Right ventricle myocardium inferior (tissue), 1 donor: ENCODE measurements at regions not wholly inside any gene's neighbourhood (a gene's known extent, or its start where the extent isn't known, plus 50 kb on each side); places are given as distances from the start of the nearest gene placed in this dataset.
"Not testable (repeated sequence)": the region's sequence is repeated elsewhere in the genome, so short reads cannot be mapped to it uniquely, and the experiment has no call there.

Source experiments
- ATAC-seq: fragments of 200-7000 bp; cut with Tn5 transposase; one replicate; pipeline ENCODE4 v1.9.1; 2020; ENCODE audit warnings: mild to moderate bottlenecking, moderate library complexity
- DNase-seq: peaks from one replicate; pipeline ENCODE4 v3.0.0; 2021; ENCODE audit errors: missing footprints
- intact Hi-C: fragments of 100-400 bp; cut with DNase I; formaldehyde crosslinking; loops from one replicate; pipeline ENCODE4 v1.11.0; 2022
- donor health status: DM: no; HTN: yes; CAD: no; lungs with severe emphysema.

GRCh38 chr11:42816471-42816870, 495.3 kb upstream of the API5 start:
- ATAC-seq = no peak
- intact Hi-C loops = no loop called here
- DNase-seq = no peak

DNA sequence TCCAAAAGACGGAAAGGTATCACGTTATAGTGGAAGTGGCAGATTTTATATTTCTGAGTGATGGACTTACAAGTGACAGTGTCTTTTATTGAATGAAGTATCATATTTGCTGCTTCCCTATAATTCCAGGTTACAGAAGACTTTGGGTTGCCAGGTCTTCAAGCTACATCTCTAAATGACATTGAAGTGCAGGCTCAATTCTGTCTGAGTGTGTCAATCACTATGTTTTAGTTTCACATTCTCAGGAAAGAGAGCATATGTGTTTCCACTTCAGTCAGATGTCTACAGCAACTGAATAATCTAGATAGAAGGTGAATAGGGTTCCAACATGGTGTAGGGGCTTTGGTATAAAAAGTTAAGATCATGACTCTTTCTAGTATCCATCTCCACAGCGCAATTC, 492.7 kb upstream of the API5 start:
- no peak for DNase-seq
- intact Hi-C loops = no loop called here
- no peak for ATAC-seq

GRCh38 chr11:42822188-42822587, 489.6 kb upstream of the API5 start:
- ATAC-seq, DNase-seq, intact Hi-C loops: not testable (repeated sequence)

DNA sequence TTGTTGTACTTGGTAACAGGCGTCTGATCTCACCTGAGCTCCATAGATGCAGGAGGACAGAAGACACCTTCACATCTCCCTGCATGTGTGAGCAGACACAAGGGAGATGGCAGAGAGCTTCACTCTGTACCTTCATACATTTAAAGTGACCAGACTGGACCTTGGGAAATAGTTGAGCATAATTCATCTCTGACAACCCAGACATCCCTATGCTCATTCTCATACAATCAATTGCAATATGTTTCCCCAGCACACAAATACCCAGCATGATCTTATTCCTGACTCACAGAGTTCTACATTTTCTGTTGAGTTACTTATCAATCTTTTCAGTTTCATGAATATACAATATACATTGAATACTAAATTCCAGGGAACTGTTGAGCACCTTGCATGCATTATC, 488.2 kb upstream of the API5 start:
- no peak for DNase-seq
- ATAC-seq = no peak
- intact Hi-C loops = no loop called here

- intact Hi-C loops = no loop called here
- DNase-seq (no peak), ATAC-seq (no peak)
These were observed 487.7 kb upstream of the API5 start for GRCh38 chr11:42824067-42824466.

- intact Hi-C loops = no loop called here
- DNase-seq (no peak), ATAC-seq (no peak)
These were observed 486.2 kb upstream of the API5 start for GRCh38 chr11:42825598-42825997.

- DNase-seq (no peak), ATAC-seq (no peak)
- intact Hi-C loops = no loop called here
These were observed 484.0 kb upstream of the API5 start for GRCh38 chr11:42827845-42828244.

- DNase-seq (no peak), ATAC-seq (no peak)
- intact Hi-C loops = no loop called here
These were observed 473.8 kb upstream of the API5 start for GRCh38 chr11:42837994-42838393.

GRCh38 chr11:42840176-42840829, 471.5 kb upstream of the API5 start:
- DNase-seq (no peak), ATAC-seq (no peak)
- intact Hi-C loops = no loop called here

DNA sequence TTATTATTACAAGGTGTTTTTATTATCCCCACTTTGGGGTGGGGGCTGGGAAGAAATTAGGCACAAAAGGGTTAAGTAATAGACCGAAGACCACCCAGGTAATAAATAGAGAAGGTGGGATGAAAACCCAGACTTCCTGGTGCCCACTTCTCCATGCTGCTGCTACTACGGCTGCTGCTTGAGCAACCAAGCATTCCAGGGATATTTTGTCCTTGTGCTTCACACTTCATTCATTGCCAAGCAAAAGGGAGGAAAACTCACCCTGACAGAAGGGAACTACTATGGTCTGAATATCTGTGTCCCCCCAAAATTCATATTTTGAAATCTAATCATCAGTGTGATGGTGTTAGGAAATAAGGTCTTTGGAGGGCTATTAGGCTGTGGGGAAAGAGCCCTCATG, 470.9 kb upstream of the API5 start:
- intact Hi-C loops = no loop called here
- ATAC-seq = no peak
- no peak for DNase-seq

DNA sequence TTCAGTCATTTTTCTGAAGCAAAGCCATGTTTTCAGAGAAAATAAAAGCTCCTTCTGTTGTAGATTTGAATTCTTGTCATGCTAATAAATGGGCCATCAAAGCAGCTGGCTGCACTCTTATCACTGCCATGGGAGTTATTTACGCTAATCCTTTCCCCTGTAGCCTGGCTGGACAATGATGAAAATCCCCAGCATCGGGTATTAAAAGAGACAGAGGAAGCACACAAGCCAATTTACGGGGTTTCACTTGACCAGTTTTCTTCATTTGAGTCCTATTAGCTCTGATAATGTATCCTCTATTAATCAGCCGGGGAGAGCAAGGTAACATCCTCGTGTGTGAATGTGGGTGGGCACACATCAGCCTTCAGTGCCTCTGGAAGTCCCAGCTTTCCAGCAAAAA, 470.2 kb upstream of the API5 start:
- intact Hi-C loops = no loop called here
- DNase-seq (no peak), ATAC-seq (no peak)

DNA sequence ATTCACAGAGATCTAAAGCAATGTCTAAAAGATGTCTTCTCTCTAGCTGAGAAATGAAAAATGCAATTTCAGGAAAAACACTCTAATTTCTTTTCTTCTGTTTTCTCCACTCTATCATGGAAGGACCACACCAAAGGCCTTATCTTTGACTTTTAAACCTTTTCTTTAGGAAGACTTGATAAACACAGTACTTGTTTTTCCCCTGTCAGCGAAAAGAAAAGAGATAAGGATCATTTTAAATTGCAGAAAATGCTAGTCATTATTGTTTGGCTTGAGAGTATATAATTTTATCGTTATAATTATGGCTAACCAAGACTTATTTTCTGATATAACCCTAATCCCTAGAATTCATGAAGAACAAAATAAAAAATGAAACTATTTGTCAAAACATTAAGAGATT, 462.4 kb upstream of the API5 start:
- intact Hi-C loops = no loop called here
- DNase-seq = no peak
- ATAC-seq = no peak

- DNase-seq (no peak), ATAC-seq (no peak)
- intact Hi-C loops = no loop called here
These were observed 454.5 kb upstream of the API5 start for GRCh38 chr11:42857344-42857743.

DNA sequence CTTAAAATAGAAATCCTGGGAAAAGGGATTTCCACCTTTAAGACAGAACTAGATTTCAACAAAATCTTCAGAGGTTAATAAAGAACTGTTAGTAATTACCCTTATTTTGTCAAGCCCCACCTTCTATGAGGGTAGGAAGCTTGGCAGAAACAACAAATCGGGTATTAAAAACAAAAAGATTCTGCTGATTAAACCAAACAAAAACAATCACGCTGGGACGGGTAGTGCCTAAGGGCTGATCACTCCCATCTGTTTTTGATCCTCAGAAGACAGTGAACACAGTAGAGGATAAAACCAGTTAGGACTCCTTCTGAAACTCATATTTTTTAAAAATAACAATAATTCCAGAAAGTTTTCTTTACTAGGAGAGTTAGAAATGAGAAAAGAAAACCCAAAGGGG, 441.3 kb upstream of the API5 start:
- ATAC-seq = no peak
- intact Hi-C loops = no loop called here
- no peak for DNase-seq

GRCh38 chr11:42873800-42874405, 437.9 kb upstream of the API5 start:
- DNase-seq, ATAC-seq, intact Hi-C loops: not testable (repeated sequence)

GRCh38 chr11:42881335-42881734, 430.5 kb upstream of the API5 start:
- DNase-seq, ATAC-seq, intact Hi-C loops: not testable (repeated sequence)

DNA sequence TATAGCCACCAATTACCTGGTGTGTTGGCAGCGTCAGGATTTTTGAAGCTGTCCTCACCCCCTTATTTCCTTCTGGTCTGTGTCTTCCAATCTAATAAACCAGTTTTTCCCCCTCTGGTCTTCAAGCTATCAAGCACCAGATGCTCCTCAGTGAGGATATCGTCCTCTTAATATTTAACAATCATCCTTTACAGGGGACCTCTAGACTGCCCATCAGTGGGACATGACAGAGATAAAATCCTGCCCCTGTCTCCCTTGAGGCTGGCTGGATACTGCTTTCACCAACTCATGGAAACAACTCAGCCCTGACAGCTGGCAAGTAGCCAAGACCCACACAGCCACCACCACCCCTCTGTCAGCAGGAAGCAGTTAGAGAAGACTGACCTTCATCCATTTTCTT, 421.0 kb upstream of the API5 start:
- ATAC-seq = no peak
- no peak for DNase-seq
- intact Hi-C loops = no loop called here

DNA sequence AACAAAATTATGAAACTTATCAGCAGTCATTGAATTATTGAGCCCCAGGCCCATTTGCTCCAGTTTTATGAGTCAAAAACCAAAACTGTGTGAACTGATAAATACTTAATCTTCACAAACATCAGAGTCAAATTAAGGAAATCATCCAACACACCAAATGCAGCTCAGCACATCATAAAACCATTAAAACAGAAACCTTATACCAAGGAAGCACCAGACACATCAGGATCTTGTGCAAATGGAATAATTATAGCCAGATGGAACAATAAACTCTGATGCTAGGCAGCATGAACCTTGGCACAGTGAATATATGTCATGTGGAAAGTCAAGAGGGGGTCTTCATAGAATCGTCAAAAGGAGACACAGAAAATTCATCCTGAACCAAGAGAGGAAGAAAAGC, 410.7 kb upstream of the API5 start:
- intact Hi-C loops = no loop called here
- no peak for ATAC-seq
- DNase-seq = no peak

DNA sequence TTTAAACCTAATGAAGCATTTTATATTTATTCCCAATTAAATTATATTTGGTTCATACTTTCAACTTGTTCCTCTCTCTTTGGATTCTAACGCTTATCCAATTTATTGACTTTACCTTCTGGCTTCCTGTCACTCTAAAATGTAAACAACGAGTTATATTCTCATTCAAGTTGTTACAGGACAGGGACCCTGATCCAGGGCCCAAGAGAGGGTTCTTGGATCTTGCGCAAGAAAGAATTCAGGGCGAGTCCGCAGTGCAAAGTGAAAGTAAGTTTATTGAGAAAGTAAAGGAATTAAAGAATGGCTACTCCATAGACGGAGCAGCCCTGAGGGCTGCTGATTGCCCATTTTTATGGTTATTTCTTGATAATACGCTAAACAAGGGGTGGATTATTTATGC, 405.6 kb upstream of the API5 start:
- intact Hi-C loops = no loop called here
- ATAC-seq = no peak
- no peak for DNase-seq

GRCh38 chr11:42913731-42914130, 398.1 kb upstream of the API5 start:
- DNase-seq (no peak), ATAC-seq (no peak)
- intact Hi-C loops = no loop called here

DNA sequence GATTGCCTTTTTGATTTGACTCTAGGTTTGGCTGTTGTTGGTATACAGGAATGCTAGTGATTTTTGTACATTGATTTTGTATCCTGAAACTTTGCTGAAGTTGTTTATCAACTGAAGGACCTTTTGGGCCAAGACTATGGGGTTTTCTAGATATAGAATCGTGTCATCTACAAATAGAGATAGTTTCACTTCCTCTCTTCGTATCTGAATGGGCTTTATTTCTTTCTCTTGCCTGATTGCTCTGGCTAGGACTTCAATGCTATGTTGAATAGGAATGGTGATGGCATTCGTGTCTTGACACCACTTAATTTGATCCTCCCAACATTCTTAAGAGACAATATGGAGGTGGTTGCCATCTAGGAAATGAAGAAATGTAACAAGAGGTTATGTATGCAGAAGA, 388.1 kb upstream of the API5 start:
- no peak for ATAC-seq
- intact Hi-C loops = no loop called here

More for the DNA sequence above, 388.1 kb upstream of the API5 start:
- DNase-seq = no peak
